RWPE1 (cell line): ENCODE measurements at regions not wholly inside any gene's neighbourhood (a gene's known extent, or its start where the extent isn't known, plus 50 kb on each side); places are given as distances from the start of the nearest gene placed in this dataset.
A peak's percentile ranks its signal among the peaks of the same experiment; 100 is the strongest.
"Not testable (repeated sequence)": the region's sequence is repeated elsewhere in the genome, so short reads cannot be mapped to it uniquely, and the experiment has no call there.

ENCODE experiments used
- CTCF ChIA-PET: fragments of 350-600 bp; sonication (Branson Sonifier 250); formaldehyde crosslinking; extraction: SDS; loops from one replicate; lab custom pipeline; 2021; lab: Yijun Ruan, JAX
- POLR2A ChIA-PET: fragments of 400-600 bp; formaldehyde crosslinking; extraction: SDS; loops from one replicate; lab custom pipeline; 2020; ENCODE audit warnings: antibody characterized with exemption; ENCODE audit not compliant: low non-redundant PET; lab: Yijun Ruan, JAX
- DNase-seq: peaks from one replicate; pipeline ENCODE4 v3.0.0; 2012; ENCODE audit warnings: low spot score
- H3K27ac ChIP-seq: fragments of 450-650 bp; 2 replicates; pipeline ENCODE4 v1.5.1; 2017
- CTCF ChIP-seq: fragments of 450-650 bp; conservative IDR thresholded peaks from 2 replicates; pipeline ENCODE4 v1.5.1; 2017; ENCODE audit warnings: low read depth, mild to moderate bottlenecking

- no peak for TF ChIP-seq CTCF
- DNase-seq: no peak
- CTCF ChIA-PET: no interaction called here
- H3K27ac ChIP-seq: no peak overlapping the region
- POLR2A ChIA-PET: no interaction called here
Measured at GRCh38 chr3:153397794-153398193, 235.8 kb downstream of the RAP2B start.

- no peak for DNase-seq
- CTCF ChIA-PET: interaction anchor here (0.7 kb wide), 1 partner anchor 77 kb away, joined by 3 read pairs; no protein-coding TSS in a partner anchor
- no peak for TF ChIP-seq CTCF
- POLR2A ChIA-PET: no interaction called here
- H3K27ac ChIP-seq: no peak overlapping the region
Measured at GRCh38 chr3:153399636-153400035, 237.6 kb downstream of the RAP2B start.

- POLR2A ChIA-PET: interaction anchor here (0.6 kb wide), 1 partner anchor 9 kb away, joined by 3 read pairs; no protein-coding TSS in a partner anchor
- H3K27ac ChIP-seq: no peak overlapping the region
- CTCF ChIA-PET: interaction anchor here (0.6 kb wide), 1 partner anchor 286 kb away, joined by 3 read pairs; no protein-coding TSS in a partner anchor
- peak; percentile 28 for DNase-seq
- no peak for TF ChIP-seq CTCF
Measured at GRCh38 chr3:153400641-153401040, 238.6 kb downstream of the RAP2B start.

GRCh38 chr3:153404157-153404556, 242.1 kb downstream of the RAP2B start:
- POLR2A ChIA-PET: no interaction called here
- CTCF ChIA-PET: no interaction called here
- DNase-seq: no peak
- no peak overlapping the region for H3K27ac ChIP-seq
- TF ChIP-seq CTCF: no peak

- H3K27ac ChIP-seq, POLR2A ChIA-PET, CTCF ChIA-PET, DNase-seq: not testable (repeated sequence)
Measured at GRCh38 chr3:153405320-153405719, 243.3 kb downstream of the RAP2B start.

GRCh38 chr3:153410517-153410916, 248.5 kb downstream of the RAP2B start:
- ChIA-PET CTCF (interaction anchor here (0.7 kb wide), 1 partner anchor 19 kb away, joined by 3 read pairs; no protein-coding TSS in a partner anchor), POLR2A (interaction anchor here (0.5 kb wide), 1 partner anchor 153 kb away, joined by 5 read pairs; no protein-coding TSS in a partner anchor)
- DNase-seq: no peak
- H3K27ac ChIP-seq: no peak overlapping the region
- TF ChIP-seq CTCF: no peak

GRCh38 chr3:153414982-153415381, 253.0 kb downstream of the RAP2B start:
- ChIA-PET POLR2A (no interaction called here), CTCF (no interaction called here)
- DNase-seq: no peak
- no peak for TF ChIP-seq CTCF
- H3K27ac ChIP-seq: no peak overlapping the region
